ENCODE measurements at regions not wholly inside any gene's neighbourhood (a gene's known extent, or its start where the extent isn't known, plus 50 kb on each side); places are given as distances from the start of the nearest gene placed in this dataset.

DNA sequence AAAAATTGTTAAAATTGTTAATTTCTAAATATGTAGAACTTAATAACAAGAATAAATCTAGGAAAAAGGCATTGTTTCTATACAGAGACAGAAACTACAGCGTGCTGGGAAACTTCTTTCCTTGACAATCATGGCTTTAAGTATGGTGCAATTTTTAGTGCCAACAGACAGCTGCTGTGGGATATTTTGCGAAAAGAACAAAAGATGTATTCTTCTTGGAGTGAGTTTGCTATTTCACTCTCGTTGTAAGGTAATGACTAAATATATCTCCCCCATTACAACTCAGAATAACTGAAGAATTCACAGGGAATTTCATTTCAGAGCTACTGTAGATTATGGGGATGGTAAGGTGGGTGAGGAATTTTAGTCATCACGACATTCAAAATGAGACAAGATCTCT is 2055.0 kb upstream of the ACO1 start:
- no peak overlapping the region for H3K4me3 ChIP-seq (ENCODE audit: low read length)

DNA sequence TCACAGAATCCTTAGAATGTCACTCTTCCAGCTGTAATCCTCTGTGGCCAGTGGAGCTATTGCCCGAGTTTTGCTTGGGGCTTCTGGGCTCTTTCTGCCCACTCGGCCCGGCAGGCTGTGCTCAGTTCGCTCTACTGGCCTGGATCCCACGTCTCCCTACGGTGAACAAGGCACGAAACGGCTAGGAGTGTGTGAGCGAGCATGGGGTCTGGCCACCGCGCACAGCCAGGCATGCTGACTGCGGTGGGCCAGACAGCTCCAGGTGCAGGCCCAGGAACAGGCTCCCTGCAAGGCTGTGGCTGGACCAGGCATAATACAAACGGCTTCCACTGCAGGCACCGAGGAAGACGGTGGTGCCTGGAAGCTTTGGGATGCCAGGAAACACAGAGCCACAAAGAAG is 2035.5 kb upstream of the ACO1 start:
- TF ChIP-seq EZH2phosphoT487 (IDR thresholded peaks at IDR 0.05; ENCODE audit: low read depth), result no peak
- TF ChIP-seq, protein P1, sequence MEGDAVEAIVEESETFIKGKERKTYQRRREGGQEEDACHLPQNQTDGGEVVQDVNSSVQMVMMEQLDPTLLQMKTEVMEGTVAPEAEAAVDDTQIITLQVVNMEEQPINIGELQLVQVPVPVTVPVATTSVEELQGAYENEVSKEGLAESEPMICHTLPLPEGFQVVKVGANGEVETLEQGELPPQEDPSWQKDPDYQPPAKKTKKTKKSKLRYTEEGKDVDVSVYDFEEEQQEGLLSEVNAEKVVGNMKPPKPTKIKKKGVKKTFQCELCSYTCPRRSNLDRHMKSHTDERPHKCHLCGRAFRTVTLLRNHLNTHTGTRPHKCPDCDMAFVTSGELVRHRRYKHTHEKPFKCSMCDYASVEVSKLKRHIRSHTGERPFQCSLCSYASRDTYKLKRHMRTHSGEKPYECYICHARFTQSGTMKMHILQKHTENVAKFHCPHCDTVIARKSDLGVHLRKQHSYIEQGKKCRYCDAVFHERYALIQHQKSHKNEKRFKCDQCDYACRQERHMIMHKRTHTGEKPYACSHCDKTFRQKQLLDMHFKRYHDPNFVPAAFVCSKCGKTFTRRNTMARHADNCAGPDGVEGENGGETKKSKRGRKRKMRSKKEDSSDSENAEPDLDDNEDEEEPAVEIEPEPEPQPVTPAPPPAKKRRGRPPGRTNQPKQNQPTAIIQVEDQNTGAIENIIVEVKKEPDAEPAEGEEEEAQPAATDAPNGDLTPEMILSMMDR (IDR thresholded peaks at IDR 0.05; ENCODE audit: low read depth, low read length), result no peak
- Histone ChIP-seq H3K27ac (ENCODE audit: low read length) (no peak overlapping the region), H3K9ac (ENCODE audit: low read length) (no peak overlapping the region), H3K4me1 (ENCODE audit: low read length) (no peaks in the 10 kb centered on the region), H3K79me2 (ENCODE audit: low read length) (no peaks in the 10 kb centered on the region), H3K27me3 (ENCODE audit: low read depth, low read length) (no peaks in the 10 kb centered on the region), H3K9me3 (ENCODE audit: insufficient read depth, low read length) (no peaks in the 10 kb centered on the region), H3K4me3 (ENCODE audit: low read length) (no peak overlapping the region), H2AFZ (ENCODE audit: low read depth, low read length) (no peak overlapping the region), H3K4me2 (ENCODE audit: low read length) (no peak overlapping the region), H4K20me1 (ENCODE audit: insufficient read depth, low read length) (no peaks in the 10 kb centered on the region), H3K36me3 (replicated peaks; ENCODE audit: low read depth, low read length) (no peaks in the 10 kb centered on the region)

More for the DNA sequence above, 2055.0 kb upstream of the ACO1 start:
- Histone ChIP-seq H3K4me2 (ENCODE audit: low read length) (no peak overlapping the region), H3K27me3 (ENCODE audit: low read depth, low read length) (no peaks in the 10 kb centered on the region), H3K9ac (ENCODE audit: low read length) (no peak overlapping the region), H4K20me1 (ENCODE audit: insufficient read depth, low read length) (no peaks in the 10 kb centered on the region), H3K27ac (ENCODE audit: low read length) (no peak overlapping the region), H3K4me1 (ENCODE audit: low read length) (no peaks in the 10 kb centered on the region), H3K79me2 (ENCODE audit: low read length) (no peaks in the 10 kb centered on the region), H3K36me3 (replicated peaks; ENCODE audit: low read depth, low read length) (no peaks in the 10 kb centered on the region), H2AFZ (ENCODE audit: low read depth, low read length) (no peak overlapping the region), H3K9me3 (ENCODE audit: insufficient read depth, low read length) (no peaks in the 10 kb centered on the region)
- no peak for TF ChIP-seq EZH2phosphoT487 (IDR thresholded peaks at IDR 0.05; ENCODE audit: low read depth)
- TF ChIP-seq, protein P1 (IDR thresholded peaks at IDR 0.05; ENCODE audit: low read depth, low read length), result no peak

DNA sequence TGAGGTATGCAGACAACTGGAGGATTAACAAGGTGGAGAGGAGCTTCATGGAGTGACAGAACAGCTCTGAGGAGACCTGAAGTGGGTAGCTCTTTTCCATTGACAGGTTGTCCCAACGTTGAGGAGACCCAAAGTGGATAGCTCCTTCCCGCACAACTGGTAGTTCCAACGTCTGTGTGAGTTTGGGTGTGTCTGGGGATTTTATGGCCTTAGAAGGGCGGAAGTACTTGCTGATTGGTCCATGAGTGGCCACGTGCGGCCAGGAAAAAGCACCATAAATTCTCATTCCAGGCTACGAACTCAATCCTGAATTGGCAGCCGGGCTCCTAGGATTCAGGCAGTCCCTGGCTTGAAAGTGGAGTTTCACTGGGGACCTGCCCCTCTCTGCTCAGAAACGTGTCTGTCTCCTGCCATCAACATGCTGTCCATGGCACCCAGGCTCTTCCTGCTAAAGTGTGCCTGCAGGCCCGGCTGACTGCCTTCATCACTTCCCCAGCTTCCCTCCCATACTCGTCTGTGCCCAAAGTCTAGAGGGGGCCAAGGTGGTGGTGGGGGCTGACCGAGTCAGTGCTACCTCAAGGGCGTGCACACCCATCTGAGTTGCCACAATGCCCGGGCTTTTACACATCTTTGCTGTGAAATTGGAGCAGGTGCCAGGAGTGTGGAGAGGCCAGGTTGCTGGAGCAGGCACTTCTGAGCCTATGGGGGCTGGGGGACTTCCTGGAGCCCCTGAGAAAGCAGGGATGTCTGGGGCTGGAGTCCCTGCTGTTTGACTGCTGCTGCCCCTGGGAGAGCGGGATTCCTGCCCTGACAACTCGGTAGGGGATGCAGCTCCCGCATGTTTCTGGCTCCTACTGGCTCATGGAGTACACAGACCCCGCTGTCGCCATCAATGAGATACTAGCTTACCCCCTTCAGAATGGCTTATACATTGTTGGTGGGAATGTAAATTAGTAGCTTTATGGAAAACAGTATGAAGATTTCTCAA is 2034.6 kb upstream of the ACO1 start:
- no peaks in the 10 kb centered on the region for H3K4me1 ChIP-seq (ENCODE audit: low read length)
- no peaks in the 10 kb centered on the region for H4K20me1 ChIP-seq (ENCODE audit: insufficient read depth, low read length)
- H3K27me3 ChIP-seq (ENCODE audit: low read depth, low read length), result no peaks in the 10 kb centered on the region
- H3K36me3 ChIP-seq (replicated peaks; ENCODE audit: low read depth, low read length), result no peaks in the 10 kb centered on the region
- H3K4me2 ChIP-seq (ENCODE audit: low read length), result no peak overlapping the region
- no peak overlapping the region for H3K4me3 ChIP-seq (ENCODE audit: low read length)
- no peak for TF ChIP-seq EZH2phosphoT487 (IDR thresholded peaks at IDR 0.05; ENCODE audit: low read depth)
- TF ChIP-seq, protein P1 (IDR thresholded peaks at IDR 0.05; ENCODE audit: low read depth, low read length), result no peak
- H3K9ac ChIP-seq (ENCODE audit: low read length), result no peak overlapping the region
- no peak overlapping the region for H3K27ac ChIP-seq (ENCODE audit: low read length)
- H3K9me3 ChIP-seq (ENCODE audit: insufficient read depth, low read length), result no peaks in the 10 kb centered on the region
- no peaks in the 10 kb centered on the region for H3K79me2 ChIP-seq (ENCODE audit: low read length)
- no peak overlapping the region for H2AFZ ChIP-seq (ENCODE audit: low read depth, low read length)

GRCh38 chr9:30356221-30356620 is 2028.2 kb upstream of the ACO1 start:
- Histone ChIP-seq H2AFZ (ENCODE audit: low read depth, low read length) (no peak overlapping the region), H3K9me3 (ENCODE audit: insufficient read depth, low read length) (no peaks in the 10 kb centered on the region), H4K20me1 (ENCODE audit: insufficient read depth, low read length) (no peaks in the 10 kb centered on the region), H3K4me1 (ENCODE audit: low read length) (no peaks in the 10 kb centered on the region), H3K4me2 (ENCODE audit: low read length) (no peak overlapping the region), H3K4me3 (ENCODE audit: low read length) (no peak overlapping the region), H3K36me3 (replicated peaks; ENCODE audit: low read depth, low read length) (no peaks in the 10 kb centered on the region), H3K27me3 (ENCODE audit: low read depth, low read length) (no peaks in the 10 kb centered on the region), H3K79me2 (ENCODE audit: low read length) (no peaks in the 10 kb centered on the region), H3K9ac (ENCODE audit: low read length) (no peak overlapping the region), H3K27ac (ENCODE audit: low read length) (no peak overlapping the region)
- TF ChIP-seq EZH2phosphoT487 (IDR thresholded peaks at IDR 0.05; ENCODE audit: low read depth), result no peak
- TF ChIP-seq, protein P1 (IDR thresholded peaks at IDR 0.05; ENCODE audit: low read depth, low read length), result no peak
